Stomach (tissue), 4 donors: ENCODE measurements at regions not wholly inside any gene's neighbourhood (a gene's known extent, or its start where the extent isn't known, plus 50 kb on each side); places are given as distances from the start of the nearest gene placed in this dataset.

Experiments
- POLR2A ChIP-seq, 4 donors: fragments of 450-650 bp; IDR thresholded peaks; one replicate each; pipeline ENCODE4 v1.6.1; 2016; ENCODE audit warnings: antibody characterized with exemption in 4 of 4, control low read depth in 2 of 4, mild to moderate bottlenecking in 1 of 4, moderate library complexity in 1 of 4
- POLR2AphosphoS5 ChIP-seq, 3 donors: sonication (generic); formaldehyde crosslinking; IDR thresholded peaks; one replicate each; pipeline ENCODE4 v1.6.1; 2016; ENCODE audit warnings: antibody characterized with exemption in 3 of 3
- TF ChIP-seq, protein P1 (sequence below), 7 experiments: fragments of 450-650 bp in 4 of 7; fragments of 200-600 bp in 3 of 7; sonication (generic) in 3 of 7; IDR thresholded peaks; one replicate each; pipeline ENCODE4 v1.5.1; 2016 to 2019; ENCODE audit warnings: antibody characterized with exemption in 7 of 7, control low read depth in 2 of 7, mild to moderate bottlenecking in 1 of 7

DNA sequence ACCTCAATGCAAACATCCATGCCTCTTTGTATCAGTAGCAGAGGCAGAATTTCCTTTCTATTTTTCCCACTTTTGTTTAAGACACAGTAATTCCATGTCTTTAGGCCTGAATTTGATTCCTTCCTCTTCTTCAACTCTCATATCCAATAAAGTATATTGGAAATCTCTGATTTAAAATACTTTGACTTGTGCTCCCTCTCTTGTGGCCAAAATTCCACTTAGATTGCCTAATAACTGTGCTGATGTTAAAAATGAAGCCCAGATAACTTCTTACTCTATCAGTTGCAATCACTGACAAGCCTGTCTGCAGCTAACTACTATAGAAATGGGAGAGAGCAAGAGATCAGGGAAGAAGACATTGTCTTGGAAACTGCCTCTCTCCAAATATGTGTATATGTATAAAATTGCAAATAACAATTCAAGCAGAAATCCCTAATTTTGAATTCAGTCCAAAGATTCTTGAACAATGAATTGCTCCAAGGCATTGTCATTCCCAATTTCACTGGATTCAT, 163.5 kb upstream of the SPIN4 start:
- TF ChIP-seq POLR2AphosphoS5 (IDR thresholded peaks at IDR 0.05) (no peak), POLR2A (IDR thresholded peaks at IDR 0.05) (no peak)
- TF ChIP-seq, protein P1, sequence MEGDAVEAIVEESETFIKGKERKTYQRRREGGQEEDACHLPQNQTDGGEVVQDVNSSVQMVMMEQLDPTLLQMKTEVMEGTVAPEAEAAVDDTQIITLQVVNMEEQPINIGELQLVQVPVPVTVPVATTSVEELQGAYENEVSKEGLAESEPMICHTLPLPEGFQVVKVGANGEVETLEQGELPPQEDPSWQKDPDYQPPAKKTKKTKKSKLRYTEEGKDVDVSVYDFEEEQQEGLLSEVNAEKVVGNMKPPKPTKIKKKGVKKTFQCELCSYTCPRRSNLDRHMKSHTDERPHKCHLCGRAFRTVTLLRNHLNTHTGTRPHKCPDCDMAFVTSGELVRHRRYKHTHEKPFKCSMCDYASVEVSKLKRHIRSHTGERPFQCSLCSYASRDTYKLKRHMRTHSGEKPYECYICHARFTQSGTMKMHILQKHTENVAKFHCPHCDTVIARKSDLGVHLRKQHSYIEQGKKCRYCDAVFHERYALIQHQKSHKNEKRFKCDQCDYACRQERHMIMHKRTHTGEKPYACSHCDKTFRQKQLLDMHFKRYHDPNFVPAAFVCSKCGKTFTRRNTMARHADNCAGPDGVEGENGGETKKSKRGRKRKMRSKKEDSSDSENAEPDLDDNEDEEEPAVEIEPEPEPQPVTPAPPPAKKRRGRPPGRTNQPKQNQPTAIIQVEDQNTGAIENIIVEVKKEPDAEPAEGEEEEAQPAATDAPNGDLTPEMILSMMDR (IDR thresholded peaks at IDR 0.05) = no peak
